ENCODE measurements at regions not wholly inside any gene's neighbourhood (a gene's known extent, or its start where the extent isn't known, plus 50 kb on each side); places are given as distances from the start of the nearest gene placed in this dataset.

DNA sequence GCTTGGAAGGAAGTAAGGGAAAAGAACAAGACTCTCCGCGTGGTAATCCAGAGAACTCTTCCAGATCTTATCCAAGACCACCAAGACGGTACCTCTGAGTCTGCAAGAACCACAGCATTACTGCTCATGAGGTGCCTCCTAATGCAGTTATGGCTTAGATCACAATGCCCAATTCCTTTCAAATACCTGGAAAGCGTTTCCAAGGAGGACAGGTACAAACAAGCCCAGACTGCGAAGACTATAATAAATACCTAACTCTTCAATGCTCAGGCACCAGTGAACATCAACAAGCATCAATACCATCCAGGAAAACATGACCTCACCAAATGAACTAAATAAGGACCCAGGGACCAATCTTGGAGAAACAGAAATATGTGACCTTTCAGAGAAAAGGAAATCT lies 325.5 kb downstream of the CWC27 start (continued):
- TF ChIP-seq, protein P1, sequence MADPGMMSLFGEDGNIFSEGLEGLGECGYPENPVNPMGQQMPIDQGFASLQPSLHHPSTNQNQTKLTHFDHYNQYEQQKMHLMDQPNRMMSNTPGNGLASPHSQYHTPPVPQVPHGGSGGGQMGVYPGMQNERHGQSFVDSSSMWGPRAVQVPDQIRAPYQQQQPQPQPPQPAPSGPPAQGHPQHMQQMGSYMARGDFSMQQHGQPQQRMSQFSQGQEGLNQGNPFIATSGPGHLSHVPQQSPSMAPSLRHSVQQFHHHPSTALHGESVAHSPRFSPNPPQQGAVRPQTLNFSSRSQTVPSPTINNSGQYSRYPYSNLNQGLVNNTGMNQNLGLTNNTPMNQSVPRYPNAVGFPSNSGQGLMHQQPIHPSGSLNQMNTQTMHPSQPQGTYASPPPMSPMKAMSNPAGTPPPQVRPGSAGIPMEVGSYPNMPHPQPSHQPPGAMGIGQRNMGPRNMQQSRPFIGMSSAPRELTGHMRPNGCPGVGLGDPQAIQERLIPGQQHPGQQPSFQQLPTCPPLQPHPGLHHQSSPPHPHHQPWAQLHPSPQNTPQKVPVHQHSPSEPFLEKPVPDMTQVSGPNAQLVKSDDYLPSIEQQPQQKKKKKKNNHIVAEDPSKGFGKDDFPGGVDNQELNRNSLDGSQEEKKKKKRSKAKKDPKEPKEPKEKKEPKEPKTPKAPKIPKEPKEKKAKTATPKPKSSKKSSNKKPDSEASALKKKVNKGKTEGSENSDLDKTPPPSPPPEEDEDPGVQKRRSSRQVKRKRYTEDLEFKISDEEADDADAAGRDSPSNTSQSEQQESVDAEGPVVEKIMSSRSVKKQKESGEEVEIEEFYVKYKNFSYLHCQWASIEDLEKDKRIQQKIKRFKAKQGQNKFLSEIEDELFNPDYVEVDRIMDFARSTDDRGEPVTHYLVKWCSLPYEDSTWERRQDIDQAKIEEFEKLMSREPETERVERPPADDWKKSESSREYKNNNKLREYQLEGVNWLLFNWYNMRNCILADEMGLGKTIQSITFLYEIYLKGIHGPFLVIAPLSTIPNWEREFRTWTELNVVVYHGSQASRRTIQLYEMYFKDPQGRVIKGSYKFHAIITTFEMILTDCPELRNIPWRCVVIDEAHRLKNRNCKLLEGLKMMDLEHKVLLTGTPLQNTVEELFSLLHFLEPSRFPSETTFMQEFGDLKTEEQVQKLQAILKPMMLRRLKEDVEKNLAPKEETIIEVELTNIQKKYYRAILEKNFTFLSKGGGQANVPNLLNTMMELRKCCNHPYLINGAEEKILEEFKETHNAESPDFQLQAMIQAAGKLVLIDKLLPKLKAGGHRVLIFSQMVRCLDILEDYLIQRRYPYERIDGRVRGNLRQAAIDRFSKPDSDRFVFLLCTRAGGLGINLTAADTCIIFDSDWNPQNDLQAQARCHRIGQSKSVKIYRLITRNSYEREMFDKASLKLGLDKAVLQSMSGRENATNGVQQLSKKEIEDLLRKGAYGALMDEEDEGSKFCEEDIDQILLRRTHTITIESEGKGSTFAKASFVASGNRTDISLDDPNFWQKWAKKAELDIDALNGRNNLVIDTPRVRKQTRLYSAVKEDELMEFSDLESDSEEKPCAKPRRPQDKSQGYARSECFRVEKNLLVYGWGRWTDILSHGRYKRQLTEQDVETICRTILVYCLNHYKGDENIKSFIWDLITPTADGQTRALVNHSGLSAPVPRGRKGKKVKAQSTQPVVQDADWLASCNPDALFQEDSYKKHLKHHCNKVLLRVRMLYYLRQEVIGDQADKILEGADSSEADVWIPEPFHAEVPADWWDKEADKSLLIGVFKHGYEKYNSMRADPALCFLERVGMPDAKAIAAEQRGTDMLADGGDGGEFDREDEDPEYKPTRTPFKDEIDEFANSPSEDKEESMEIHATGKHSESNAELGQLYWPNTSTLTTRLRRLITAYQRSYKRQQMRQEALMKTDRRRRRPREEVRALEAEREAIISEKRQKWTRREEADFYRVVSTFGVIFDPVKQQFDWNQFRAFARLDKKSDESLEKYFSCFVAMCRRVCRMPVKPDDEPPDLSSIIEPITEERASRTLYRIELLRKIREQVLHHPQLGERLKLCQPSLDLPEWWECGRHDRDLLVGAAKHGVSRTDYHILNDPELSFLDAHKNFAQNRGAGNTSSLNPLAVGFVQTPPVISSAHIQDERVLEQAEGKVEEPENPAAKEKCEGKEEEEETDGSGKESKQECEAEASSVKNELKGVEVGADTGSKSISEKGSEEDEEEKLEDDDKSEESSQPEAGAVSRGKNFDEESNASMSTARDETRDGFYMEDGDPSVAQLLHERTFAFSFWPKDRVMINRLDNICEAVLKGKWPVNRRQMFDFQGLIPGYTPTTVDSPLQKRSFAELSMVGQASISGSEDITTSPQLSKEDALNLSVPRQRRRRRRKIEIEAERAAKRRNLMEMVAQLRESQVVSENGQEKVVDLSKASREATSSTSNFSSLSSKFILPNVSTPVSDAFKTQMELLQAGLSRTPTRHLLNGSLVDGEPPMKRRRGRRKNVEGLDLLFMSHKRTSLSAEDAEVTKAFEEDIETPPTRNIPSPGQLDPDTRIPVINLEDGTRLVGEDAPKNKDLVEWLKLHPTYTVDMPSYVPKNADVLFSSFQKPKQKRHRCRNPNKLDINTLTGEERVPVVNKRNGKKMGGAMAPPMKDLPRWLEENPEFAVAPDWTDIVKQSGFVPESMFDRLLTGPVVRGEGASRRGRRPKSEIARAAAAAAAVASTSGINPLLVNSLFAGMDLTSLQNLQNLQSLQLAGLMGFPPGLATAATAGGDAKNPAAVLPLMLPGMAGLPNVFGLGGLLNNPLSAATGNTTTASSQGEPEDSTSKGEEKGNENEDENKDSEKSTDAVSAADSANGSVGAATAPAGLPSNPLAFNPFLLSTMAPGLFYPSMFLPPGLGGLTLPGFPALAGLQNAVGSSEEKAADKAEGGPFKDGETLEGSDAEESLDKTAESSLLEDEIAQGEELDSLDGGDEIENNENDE (IDR thresholded peaks at IDR 0.05; ENCODE audit: insufficient replicate concordance, low read length) = no peak
- TF ChIP-seq POU5F1 (IDR thresholded peaks at IDR 0.05; ENCODE audit: low read depth, low read length) (no peak), EP300 (IDR thresholded peaks at IDR 0.05; ENCODE audit: borderline replicate concordance in 1 of 2, low read depth in 2 of 2, low read length in 2 of 2) (no peak)

Data from H1 (cell line).